SK-N-SH treated with all-trans-retinoic acid at 6 μM for 48 hours (cell line): ENCODE measurements at regions not wholly inside any gene's neighbourhood (a gene's known extent, or its start where the extent isn't known, plus 50 kb on each side); places are given as distances from the start of the nearest gene placed in this dataset.
A peak's percentile ranks its signal among the peaks of the same experiment; 100 is the strongest.

Experiments used
- ATAC-seq: fragments of 200-7000 bp; cut with Tn5 transposase; 3 replicates; pipeline ENCODE4 v1.9.1; 2020; ENCODE audit warnings: mild to moderate bottlenecking, moderate library complexity
- ARNTL ChIP-seq: fragments of 450-650 bp; formaldehyde crosslinking; IDR thresholded peaks from 2 replicates; pipeline ENCODE4 v1.5.0; 2020; ENCODE audit warnings: low read depth, mild to moderate bottlenecking, moderate library complexity, borderline replicate concordance
- BACH2 ChIP-seq: fragments of 250-450 bp; sonication (Bioruptor Pico); IDR thresholded peaks from 2 replicates; pipeline ENCODE4 v1.9.0; 2021; ENCODE audit warnings: mild to moderate bottlenecking, borderline replicate concordance
- CSDC2 ChIP-seq: fragments of 250-450 bp; sonication (Bioruptor Pico); IDR thresholded peaks from 2 replicates; pipeline ENCODE4 v1.5.0; 2020; ENCODE audit warnings: mild to moderate bottlenecking, moderate library complexity
- ESRRG ChIP-seq: fragments of 250-450 bp; sonication (Bioruptor Pico); IDR thresholded peaks from 2 replicates; pipeline ENCODE4 v1.6.1; 2021; ENCODE audit warnings: mild to moderate bottlenecking
- GLIS3 ChIP-seq: fragments of 250-450 bp; sonication (Bioruptor Pico); IDR thresholded peaks from 2 replicates; pipeline ENCODE4 v1.5.0; 2020; ENCODE audit warnings: mild to moderate bottlenecking, moderate library complexity
- ISL1 ChIP-seq: fragments of 250-450 bp; sonication (Bioruptor Pico); IDR thresholded peaks from 2 replicates; pipeline ENCODE4 v2.1.2; 2022; ENCODE audit warnings: mild to moderate bottlenecking, moderate library complexity
- OSR1 ChIP-seq: fragments of 250-450 bp; sonication (Bioruptor Pico); IDR thresholded peaks from 2 replicates; pipeline ENCODE4 v1.8.0; 2022; ENCODE audit warnings: moderate library complexity, mild to moderate bottlenecking, inconsistent platforms
- PPARA ChIP-seq: fragments of 250-450 bp; sonication (Bioruptor Pico); IDR thresholded peaks from 2 replicates; pipeline ENCODE4 v1.5.0; 2020; ENCODE audit warnings: mild to moderate bottlenecking, borderline replicate concordance
- RARB ChIP-seq: fragments of 250-450 bp; sonication (Bioruptor Pico); IDR thresholded peaks from 2 replicates; pipeline ENCODE4 v1.8.0; 2021; ENCODE audit warnings: mild to moderate bottlenecking, moderate library complexity
- TCF4 ChIP-seq: fragments of 250-450 bp; sonication (Bioruptor Pico); IDR thresholded peaks from 2 replicates; pipeline ENCODE4 v1.8.0; 2021; ENCODE audit warnings: mild to moderate bottlenecking, moderate library complexity, borderline replicate concordance
- TOX ChIP-seq: fragments of 250-450 bp; sonication (Bioruptor Pico); IDR thresholded peaks from 2 replicates; pipeline ENCODE4 v1.8.0; 2021; ENCODE audit warnings: mild to moderate bottlenecking, moderate library complexity, borderline replicate concordance
- ZC3H10 ChIP-seq: fragments of 250-450 bp; sonication (Bioruptor Pico); IDR thresholded peaks from 2 replicates; pipeline ENCODE4 v1.5.1; 2021; ENCODE audit warnings: mild to moderate bottlenecking, moderate library complexity
- ZFP3 ChIP-seq: fragments of 250-450 bp; sonication (Bioruptor Pico); IDR thresholded peaks from 2 replicates; pipeline ENCODE4 v1.5.0; 2020; ENCODE audit warnings: mild to moderate bottlenecking, moderate library complexity
- ZFP30 ChIP-seq: fragments of 450-650 bp; formaldehyde crosslinking; IDR thresholded peaks from 2 replicates; pipeline ENCODE4 v1.5.0; 2022; ENCODE audit warnings: mild to moderate bottlenecking, moderate library complexity
- ZNF565 ChIP-seq: fragments of 450-650 bp; formaldehyde crosslinking; conservative IDR thresholded peaks from 2 replicates; pipeline ENCODE4 v1.5.0; 2020; ENCODE audit warnings: low read depth, mild to moderate bottlenecking, moderate library complexity
- ZNF70 ChIP-seq: fragments of 450-650 bp; formaldehyde crosslinking; IDR thresholded peaks from 2 replicates; pipeline ENCODE4 v1.5.0; 2020; ENCODE audit warnings: mild to moderate bottlenecking, moderate library complexity
- ZNF8 ChIP-seq: fragments of 450-650 bp; formaldehyde crosslinking; IDR thresholded peaks from 2 replicates; pipeline ENCODE4 v1.5.0; 2020; ENCODE audit warnings: mild to moderate bottlenecking, moderate library complexity
- TF ChIP-seq, protein P1 (sequence below): fragments of 250-450 bp; sonication (Bioruptor Pico); IDR thresholded peaks from 2 replicates; pipeline ENCODE4 v1.5.0; 2020; ENCODE audit warnings: mild to moderate bottlenecking, moderate library complexity
- TF ChIP-seq, protein P2 (sequence below): fragments of 250-450 bp; sonication (Bioruptor Pico); IDR thresholded peaks from 2 replicates; pipeline ENCODE4 v1.5.1; 2021; ENCODE audit warnings: mild to moderate bottlenecking, moderate library complexity
- TF ChIP-seq, protein P3 (sequence below): fragments of 250-450 bp; sonication (Bioruptor Pico); IDR thresholded peaks from 2 replicates; pipeline ENCODE4 v1.8.0; 2021; ENCODE audit warnings: low read depth, mild to moderate bottlenecking, moderate library complexity, borderline replicate concordance
- TF ChIP-seq, protein P4 (sequence below): fragments of 250-450 bp; sonication (Bioruptor Pico); IDR thresholded peaks from 2 replicates; pipeline ENCODE4 v1.8.0; 2020; ENCODE audit warnings: mild to moderate bottlenecking, moderate library complexity, borderline replicate concordance

DNA sequence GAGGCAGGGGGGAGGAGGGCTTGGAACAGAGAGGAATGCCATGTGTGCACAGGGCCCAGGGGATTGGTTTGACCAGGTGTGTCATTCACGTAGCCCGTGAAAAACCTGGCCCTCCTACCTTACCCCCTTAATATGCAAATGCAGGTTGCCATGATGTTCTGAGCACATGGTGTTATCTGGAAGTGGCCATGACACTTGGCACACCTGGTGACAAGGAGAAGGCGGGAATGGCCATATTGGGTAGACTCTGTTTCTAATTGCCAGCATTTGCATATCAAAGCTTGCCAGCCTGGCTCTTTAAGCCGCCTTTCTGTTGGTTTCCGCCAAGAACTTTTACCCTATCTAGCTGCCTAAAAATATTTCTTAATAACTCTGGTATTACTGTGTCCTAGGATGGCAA is 202.1 kb upstream of the DPH6 start (continued):
- TF ChIP-seq, protein P1, sequence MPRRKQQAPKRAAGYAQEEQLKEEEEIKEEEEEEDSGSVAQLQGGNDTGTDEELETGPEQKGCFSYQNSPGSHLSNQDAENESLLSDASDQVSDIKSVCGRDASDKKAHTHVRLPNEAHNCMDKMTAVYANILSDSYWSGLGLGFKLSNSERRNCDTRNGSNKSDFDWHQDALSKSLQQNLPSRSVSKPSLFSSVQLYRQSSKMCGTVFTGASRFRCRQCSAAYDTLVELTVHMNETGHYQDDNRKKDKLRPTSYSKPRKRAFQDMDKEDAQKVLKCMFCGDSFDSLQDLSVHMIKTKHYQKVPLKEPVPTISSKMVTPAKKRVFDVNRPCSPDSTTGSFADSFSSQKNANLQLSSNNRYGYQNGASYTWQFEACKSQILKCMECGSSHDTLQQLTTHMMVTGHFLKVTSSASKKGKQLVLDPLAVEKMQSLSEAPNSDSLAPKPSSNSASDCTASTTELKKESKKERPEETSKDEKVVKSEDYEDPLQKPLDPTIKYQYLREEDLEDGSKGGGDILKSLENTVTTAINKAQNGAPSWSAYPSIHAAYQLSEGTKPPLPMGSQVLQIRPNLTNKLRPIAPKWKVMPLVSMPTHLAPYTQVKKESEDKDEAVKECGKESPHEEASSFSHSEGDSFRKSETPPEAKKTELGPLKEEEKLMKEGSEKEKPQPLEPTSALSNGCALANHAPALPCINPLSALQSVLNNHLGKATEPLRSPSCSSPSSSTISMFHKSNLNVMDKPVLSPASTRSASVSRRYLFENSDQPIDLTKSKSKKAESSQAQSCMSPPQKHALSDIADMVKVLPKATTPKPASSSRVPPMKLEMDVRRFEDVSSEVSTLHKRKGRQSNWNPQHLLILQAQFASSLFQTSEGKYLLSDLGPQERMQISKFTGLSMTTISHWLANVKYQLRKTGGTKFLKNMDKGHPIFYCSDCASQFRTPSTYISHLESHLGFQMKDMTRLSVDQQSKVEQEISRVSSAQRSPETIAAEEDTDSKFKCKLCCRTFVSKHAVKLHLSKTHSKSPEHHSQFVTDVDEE: no peak
- no peak for TF ChIP-seq ZC3H10
- TF ChIP-seq CSDC2 (CRISPR knock-in tag): no peak
- TF ChIP-seq, all 23 proteins: peak for 0

DNA sequence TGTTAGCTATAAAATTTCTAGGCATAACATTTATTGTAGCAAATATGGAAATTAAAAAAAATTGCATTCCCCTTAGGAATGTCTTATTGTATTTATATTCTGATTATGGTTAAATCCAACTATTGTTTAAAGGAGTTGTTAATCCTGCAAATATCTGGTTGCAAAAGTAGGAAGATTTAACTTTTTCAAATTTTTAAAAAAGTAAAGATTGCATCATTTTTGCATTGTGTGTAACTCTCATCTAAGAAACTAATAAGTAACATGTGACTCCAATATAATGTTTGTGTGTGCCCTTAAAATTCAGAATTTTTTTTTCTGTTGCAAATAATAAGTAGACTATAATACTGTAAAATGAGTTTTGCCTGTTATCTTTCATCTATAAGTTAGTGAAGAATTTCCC is 204.1 kb upstream of the DPH6 start:
- ATAC-seq: no peak
- no peak for TF ChIP-seq ZFP3
- no peak for TF ChIP-seq ZNF565
- TF ChIP-seq ZFP30 (CRISPR knock-in tag): no peak
- no peak for TF ChIP-seq BACH2

DNA sequence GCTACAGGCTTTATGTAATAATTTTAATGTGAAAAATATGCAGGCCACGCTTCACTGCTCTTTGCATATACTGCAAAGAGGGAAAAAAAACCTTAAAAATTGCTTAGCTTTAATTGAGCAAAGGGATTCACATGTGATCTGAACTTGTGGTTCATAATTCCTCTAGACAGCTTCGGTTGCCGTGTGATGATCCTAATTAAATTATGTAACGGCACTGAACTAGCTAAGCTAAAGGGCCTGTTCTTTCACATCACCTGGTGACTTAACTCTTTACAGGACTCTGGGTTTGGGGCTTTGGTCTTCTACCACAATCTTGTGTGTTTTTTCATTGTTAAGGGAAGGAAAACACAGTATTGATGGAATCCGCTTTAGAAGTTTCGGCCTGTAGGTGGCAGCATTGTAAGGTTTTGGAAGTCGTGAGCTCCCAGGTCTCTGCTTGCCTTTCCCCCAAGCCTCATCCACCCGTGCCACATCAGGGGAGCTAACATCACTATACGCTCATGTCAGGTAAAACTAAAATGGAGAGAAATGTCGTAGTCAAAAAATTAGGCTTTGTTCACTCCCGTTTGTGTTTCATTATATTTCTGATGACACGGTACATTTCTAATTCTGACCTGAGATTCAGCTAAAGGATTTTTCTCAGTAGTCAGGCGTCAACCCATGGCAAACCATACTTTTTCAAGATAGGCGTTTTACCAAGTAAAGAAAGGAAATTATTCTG is 205.6 kb upstream of the DPH6 start:
- TF ChIP-seq OSR1 (CRISPR knock-in tag) (no peak), ARNTL (no peak), ISL1 (no peak), ZFP30 (CRISPR knock-in tag) (no peak), GLIS3 (CRISPR knock-in tag) (no peak), ZNF565 (no peak), ZNF8 (no peak), TCF4 (CRISPR knock-in tag) (no peak), BACH2 (no peak)
- TF ChIP-seq, protein P2, sequence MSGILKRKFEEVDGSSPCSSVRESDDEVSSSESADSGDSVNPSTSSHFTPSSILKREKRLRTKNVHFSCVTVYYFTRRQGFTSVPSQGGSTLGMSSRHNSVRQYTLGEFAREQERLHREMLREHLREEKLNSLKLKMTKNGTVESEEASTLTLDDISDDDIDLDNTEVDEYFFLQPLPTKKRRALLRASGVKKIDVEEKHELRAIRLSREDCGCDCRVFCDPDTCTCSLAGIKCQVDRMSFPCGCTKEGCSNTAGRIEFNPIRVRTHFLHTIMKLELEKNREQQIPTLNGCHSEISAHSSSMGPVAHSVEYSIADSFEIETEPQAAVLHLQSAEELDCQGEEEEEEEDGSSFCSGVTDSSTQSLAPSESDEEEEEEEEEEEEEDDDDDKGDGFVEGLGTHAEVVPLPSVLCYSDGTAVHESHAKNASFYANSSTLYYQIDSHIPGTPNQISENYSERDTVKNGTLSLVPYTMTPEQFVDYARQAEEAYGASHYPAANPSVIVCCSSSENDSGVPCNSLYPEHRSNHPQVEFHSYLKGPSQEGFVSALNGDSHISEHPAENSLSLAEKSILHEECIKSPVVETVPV (CRISPR knock-in tag): no peak
- TF ChIP-seq, protein P3, sequence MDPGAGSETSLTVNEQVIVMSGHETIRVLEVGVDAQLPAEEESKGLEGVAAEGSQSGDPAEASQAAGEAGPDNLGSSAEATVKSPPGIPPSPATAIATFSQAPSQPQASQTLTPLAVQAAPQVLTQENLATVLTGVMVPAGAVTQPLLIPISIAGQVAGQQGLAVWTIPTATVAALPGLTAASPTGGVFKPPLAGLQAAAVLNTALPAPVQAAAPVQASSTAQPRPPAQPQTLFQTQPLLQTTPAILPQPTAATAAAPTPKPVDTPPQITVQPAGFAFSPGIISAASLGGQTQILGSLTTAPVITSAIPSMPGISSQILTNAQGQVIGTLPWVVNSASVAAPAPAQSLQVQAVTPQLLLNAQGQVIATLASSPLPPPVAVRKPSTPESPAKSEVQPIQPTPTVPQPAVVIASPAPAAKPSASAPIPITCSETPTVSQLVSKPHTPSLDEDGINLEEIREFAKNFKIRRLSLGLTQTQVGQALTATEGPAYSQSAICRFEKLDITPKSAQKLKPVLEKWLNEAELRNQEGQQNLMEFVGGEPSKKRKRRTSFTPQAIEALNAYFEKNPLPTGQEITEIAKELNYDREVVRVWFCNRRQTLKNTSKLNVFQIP: no peak
- ATAC-seq: peak; percentile 94

DNA sequence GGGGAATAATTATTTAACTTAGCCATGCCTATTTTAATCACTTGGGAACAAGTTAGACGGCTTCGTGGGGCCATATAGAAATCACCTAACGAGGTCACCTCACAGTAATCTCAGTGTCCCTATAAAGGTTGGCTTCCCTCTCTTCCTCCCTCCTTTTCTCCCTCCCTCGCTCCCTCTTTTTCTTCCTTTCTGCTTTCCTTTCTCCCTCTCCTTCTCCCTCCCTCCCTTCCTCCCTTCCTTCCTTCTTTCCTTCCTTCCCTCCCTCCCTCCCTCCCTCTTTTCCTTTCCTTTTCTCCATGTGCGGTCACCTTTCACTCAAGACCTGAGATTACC is 206.1 kb upstream of the DPH6 start:
- no peak for ATAC-seq
- TF ChIP-seq ESRRG: no peak
- no peak for TF ChIP-seq ARNTL
- TF ChIP-seq TCF4 (CRISPR knock-in tag): no peak
- TF ChIP-seq, protein P4, sequence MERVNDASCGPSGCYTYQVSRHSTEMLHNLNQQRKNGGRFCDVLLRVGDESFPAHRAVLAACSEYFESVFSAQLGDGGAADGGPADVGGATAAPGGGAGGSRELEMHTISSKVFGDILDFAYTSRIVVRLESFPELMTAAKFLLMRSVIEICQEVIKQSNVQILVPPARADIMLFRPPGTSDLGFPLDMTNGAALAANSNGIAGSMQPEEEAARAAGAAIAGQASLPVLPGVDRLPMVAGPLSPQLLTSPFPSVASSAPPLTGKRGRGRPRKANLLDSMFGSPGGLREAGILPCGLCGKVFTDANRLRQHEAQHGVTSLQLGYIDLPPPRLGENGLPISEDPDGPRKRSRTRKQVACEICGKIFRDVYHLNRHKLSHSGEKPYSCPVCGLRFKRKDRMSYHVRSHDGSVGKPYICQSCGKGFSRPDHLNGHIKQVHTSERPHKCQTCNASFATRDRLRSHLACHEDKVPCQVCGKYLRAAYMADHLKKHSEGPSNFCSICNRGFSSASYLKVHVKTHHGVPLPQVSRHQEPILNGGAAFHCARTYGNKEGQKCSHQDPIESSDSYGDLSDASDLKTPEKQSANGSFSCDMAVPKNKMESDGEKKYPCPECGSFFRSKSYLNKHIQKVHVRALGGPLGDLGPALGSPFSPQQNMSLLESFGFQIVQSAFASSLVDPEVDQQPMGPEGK (CRISPR knock-in tag): no peak
- TF ChIP-seq CSDC2 (CRISPR knock-in tag): no peak
- no peak for TF ChIP-seq PPARA (CRISPR knock-in tag)
- TF ChIP-seq RARB (CRISPR knock-in tag): no peak
- no peak for TF ChIP-seq ZC3H10
- TF ChIP-seq, protein P2 (CRISPR knock-in tag): no peak
- TF ChIP-seq ZNF70 (CRISPR knock-in tag): no peak
- TF ChIP-seq, protein P3: no peak
- TF ChIP-seq GLIS3 (CRISPR knock-in tag): no peak
- no peak for TF ChIP-seq TOX (CRISPR knock-in tag)
- TF ChIP-seq ZNF565: no peak
- TF ChIP-seq, protein P1: no peak
- no peak for TF ChIP-seq OSR1 (CRISPR knock-in tag)
